HT1080 (cell line): ENCODE measurements at regions not wholly inside any gene's neighbourhood (a gene's known extent, or its start where the extent isn't known, plus 50 kb on each side); places are given as distances from the start of the nearest gene placed in this dataset.

Experiments
- DNase-seq: peaks from one replicate; pipeline ENCODE4 v3.0.0-alpha.2; 2015; ENCODE audit warnings: low read depth

GRCh38 chr5:44660251-44660650 lies 148.5 kb upstream of the MRPS30 start:
- no peak for DNase-seq

DNA sequence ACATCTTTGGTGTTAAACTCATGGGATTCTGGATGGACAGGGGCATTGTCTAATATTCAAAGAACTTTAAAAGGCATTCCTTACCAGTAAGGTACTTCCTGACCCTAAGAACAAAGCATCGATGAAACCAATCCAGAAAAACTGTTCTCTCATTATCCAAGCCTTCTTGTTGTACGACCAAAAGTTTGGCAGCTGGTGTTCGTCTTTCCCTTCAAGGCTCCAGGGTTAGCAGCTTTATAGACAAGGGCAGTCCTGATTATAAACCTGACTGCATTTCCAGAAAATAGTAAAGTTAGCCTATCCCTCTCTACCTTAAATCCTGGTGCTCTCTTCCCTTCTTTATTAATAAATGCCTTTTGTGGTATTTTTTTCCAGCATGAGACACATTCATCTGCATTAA lies 149.4 kb upstream of the MRPS30 start:
- DNase-seq = no peak

- DNase-seq = no peak
Observed at GRCh38 chr5:44652674-44653073, 156.1 kb upstream of the MRPS30 start.

GRCh38 chr5:44646016-44646415 lies 162.7 kb upstream of the MRPS30 start:
- no peak for DNase-seq

DNA sequence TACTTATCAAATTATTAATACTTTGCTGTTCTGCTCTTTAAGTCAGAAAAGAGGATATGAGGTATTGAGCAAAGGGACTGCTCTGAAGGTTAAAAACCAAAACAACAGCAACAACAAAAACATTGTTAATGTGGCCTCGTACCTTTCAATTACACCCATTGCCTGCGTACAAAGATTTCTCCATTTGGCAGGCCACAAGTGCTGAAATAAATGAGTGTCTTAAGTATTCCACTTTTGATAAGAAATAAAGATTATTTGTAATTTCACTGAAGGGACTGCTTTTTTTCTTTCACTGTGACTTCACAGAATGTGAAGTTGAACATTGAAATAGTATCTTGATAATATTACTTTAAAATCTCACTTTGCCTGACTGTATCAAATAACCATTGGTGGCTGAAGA lies 163.2 kb upstream of the MRPS30 start:
- DNase-seq = no peak

DNA sequence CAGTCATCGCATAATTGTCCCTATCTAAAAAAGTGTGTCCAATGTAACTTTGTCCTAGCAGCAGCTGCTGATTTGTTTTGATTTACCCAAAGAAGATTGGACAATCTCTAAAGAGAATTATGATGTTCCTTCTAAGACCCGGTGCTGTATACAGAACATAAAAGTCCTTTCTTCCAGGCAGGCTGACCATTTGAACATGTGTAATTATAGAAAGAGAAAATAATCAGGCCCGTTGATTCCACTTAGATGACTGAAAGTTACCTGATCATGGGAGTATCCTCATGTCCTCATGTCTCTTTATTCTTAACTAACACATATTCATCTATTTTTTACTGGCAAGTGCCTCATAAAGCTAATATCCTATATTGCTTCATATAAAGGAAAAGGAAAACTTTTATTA lies 164.1 kb upstream of the MRPS30 start:
- no peak for DNase-seq

DNA sequence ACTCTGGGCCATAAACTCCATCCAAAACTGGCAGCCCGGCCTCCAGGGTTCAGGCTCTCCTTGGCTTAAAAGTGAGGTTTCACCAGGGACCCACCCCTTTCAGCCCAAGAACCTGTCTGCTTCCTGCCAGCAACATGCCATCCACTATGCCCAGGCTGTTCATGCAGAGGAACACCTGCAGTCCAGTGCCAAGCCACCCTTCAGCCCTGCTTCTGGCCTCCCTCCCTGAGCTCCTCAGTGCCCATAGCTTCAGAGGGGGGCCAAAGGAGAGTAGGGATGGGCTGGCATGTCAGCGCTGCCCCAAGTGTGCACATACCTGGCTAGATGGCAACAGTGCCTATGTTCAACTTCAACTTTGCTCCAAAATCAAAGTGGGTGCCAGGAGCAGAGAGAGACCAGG lies 166.9 kb upstream of the MRPS30 start:
- no peak for DNase-seq

DNA sequence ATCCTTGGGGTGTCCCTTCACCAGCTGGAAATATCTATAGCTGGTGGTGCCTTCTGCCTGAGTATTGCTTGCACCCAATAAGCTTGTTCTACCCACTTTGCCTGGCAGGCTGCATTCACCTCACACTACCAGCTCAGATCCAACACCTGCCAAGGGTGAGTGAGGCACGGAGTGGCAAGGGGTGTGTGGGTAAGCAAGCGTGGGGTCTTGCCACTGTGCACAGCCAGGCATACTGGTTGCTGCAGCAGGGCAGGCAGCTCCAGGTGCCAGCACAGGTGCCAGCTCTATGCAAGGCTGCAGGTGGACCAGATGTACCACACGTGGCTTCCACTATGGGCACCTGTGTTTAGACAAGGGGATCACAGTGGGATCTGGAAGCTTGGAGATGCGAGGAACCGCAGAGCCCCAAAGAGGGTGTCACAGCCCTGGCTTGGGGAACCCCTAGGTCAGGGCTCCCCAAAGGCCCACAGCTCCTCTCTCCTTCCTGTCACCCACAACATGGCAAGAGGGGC lies 167.7 kb upstream of the MRPS30 start:
- DNase-seq = no peak

GRCh38 chr5:44637916-44638869 lies 170.6 kb upstream of the MRPS30 start:
- DNase-seq = no peak

DNA sequence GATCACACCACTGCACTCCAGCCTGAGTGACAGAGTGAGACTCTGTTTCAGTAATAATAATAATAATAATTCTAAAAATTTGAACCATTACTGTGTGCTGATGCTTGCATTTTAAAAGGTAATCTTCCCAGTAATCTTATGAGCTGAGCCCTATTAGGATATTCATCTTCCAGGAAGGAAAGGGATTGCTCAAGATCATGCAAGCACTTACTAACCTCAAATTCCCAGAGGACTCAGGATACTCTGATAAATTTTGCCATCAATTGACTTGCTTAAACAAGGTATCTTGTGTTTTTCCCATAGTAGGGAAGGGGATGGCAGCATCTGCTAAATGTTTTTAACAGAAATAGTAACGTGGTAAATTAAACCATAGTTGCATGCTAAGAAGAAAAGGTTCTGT lies 176.4 kb upstream of the MRPS30 start:
- no peak for DNase-seq

DNA sequence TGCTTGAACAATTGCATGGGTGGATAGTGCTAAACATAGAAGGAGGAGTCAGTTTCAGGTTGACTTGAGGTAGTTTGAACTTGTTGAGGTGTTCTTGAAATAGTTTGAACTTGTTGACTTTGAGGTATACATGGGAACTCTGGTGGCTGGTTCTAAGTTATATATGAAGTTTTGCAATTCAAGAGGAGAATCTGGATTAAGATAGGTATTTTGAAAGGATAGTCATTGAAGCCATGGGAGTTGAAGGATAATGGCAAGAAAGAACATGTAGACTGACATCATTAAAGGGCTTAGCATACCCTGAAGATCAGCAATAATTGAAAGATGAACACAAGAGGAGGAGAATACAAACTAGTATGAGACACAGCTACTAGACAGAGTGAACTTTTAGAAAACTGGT lies 181.9 kb upstream of the MRPS30 start:
- DNase-seq = no peak

DNA sequence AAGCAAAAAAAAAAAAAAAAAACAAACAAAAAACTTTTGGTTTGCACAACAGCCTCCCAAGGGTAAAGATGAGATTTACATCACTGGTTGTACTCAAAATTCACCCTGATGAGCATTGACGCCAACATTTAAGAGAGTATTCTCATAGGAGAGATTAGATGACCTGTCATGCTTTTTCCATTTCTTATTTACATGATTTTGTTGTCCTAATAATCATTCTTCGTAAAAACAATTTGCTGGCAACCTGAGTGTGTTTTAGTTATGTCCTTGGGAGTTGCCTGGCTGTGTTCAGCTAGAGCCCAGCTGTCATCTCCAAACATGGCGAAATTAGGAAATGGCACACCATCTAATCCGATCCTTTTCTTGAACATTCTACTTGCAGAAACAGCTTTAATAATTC lies 186.4 kb upstream of the MRPS30 start:
- DNase-seq = no peak

DNA sequence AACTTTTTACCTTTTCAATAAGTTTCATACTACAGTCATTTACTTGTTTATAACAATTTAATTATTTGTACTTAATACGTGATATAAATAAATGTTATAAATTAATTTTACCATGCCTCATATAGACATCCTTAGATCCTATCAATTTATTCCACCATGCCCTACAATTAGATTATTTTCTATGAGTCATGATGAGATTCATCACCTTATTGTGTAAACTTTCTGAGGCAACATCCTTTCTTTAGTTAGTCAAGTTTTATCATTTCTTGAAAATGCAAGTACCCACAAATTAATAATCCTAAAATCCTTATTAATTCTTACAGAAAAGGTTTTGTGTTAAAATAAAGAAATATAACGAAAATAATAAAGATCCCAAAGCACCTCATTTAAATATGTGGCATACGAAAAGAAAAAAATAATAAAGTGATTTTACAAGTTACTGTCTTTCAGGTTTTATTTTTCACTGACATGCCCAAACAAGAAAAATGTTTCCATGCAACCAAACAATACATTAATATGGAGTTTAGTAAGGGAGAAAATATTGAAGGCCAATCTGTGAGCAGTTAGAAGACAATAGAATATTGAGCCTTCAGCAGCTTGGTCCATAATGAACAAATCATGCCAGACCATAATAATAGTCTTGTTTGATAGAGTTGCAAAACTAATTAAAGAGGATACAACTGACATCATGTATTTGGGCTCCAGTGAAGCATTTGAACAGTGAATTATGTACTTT lies 188.7 kb upstream of the MRPS30 start:
- no peak for DNase-seq

- DNase-seq = no peak
Observed at GRCh38 chr5:44614845-44615244, 193.9 kb upstream of the MRPS30 start.

DNA sequence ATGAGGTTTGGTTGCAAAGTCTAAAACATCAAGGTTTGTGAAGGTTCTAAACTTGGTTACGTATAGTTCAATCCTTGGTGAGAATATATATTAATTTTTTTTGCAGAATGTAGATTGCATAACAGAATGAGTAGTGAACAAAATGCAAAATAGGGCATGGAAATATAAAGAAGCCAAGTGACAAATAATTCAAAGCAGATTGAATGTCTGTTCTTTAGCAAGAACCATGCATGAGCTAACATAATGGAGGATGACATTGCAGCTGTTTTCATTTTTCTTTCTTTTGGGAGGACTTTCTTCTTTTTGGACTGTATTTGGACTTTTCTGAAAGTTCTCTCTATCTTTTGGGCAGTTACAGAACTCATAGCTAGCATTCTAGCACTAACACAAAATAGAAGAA lies 194.8 kb upstream of the MRPS30 start:
- no peak for DNase-seq

DNA sequence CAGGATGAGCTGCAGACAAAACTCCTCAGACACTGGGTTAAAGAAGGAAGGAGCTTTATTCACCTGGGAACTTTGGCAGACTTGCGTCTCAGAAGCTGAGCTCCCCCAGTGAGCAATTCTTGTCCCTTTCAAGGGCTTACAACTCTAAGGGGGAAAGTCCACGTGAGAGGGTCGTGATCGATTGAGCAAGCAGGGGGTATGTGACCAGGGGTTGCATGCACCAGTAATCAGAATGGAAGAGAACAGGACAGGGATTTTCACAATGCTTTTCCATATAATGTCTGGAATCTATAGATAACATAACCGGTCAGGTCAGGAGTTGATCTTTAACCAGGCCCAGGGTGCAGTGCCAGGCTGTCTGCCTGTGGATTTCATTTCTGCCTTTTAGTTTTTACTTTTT lies 202.8 kb upstream of the MRPS30 start:
- DNase-seq = no peak

DNA sequence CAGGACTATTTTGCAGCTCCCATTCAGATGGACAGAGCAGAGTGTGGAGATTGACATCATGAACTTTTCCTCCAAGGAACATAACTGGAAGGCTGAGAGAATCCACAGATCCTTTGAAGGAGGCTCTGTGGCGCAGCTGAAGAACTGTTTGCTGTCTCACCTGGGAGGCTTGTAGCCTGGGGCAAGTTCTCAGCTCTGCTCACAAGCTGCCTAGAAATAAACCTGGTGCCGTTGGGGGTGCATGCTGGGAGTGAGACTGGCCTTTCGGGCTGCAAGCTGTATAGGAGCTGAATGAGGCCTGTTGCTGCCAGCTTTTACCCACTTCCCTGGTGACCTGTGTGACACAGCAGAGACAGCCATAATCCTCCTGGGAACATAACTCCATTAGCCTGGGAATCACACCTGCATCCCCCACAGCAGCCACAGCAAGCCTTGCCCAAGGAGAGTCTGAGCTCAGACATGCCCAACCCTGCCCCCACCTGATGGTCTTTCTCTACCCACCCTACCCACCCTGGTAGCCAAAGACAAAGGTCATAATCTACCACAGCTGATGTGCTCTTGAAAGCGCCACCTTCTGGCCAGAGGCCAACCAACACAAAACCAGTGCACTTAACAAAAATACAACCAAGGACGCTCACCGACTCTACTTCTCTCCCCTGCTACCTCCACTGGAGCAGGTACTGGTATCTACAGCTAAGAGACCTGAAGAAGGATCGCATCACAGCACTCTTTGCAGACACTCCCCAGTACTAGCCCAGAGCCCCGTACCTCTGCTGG lies 205.1 kb upstream of the MRPS30 start:
- no peak for DNase-seq

GRCh38 chr5:44574678-44575077 lies 185.5 kb upstream of the FGF10 start:
- peak; percentile 6 for DNase-seq

DNA sequence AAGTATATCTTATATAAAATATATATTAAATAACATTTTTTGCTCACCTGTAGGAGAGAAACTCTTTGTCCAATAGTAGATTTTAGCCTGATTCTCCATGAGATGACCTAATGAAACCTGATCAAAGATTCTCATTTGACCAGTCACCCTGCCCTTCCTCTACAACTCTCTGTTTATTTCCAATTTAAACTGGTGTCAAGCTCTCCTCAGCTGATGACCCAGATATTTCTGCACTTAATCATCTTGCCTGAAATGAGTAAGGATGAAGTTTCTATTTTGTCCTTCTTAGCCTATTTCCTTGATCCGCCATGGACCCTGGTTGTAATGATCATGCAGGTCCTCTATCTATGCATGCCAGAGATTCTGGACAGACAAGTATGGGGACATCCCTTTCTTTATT lies 179.3 kb upstream of the FGF10 start:
- DNase-seq = no peak

- DNase-seq = no peak
Observed at GRCh38 chr5:44565902-44566301, 176.7 kb upstream of the FGF10 start.

- no peak for DNase-seq
Observed at GRCh38 chr5:44565360-44565759, 176.1 kb upstream of the FGF10 start.

GRCh38 chr5:44546286-44546685 lies 157.1 kb upstream of the FGF10 start:
- DNase-seq = peak; percentile 43
